ENCODE measurements at regions not wholly inside any gene's neighbourhood (a gene's known extent, or its start where the extent isn't known, plus 50 kb on each side); places are given as distances from the start of the nearest gene placed in this dataset.

GRCh38 chr10:107728807-107729206 lies 564.3 kb upstream of the SORCS1 start:
- no peak for TF ChIP-seq CTCF (IDR thresholded peaks at IDR 0.05 in 2 of 3, conservative IDR thresholded peaks at IDR 0.05 in 1 of 3; ENCODE audit: borderline replicate concordance in 1 of 3, insufficient read depth in 1 of 3, low read depth in 2 of 3, low read length in 2 of 3)
- no peak for TF ChIP-seq MAX (IDR thresholded peaks at IDR 0.05)
- no peak for TF ChIP-seq ZNF274 (IDR thresholded peaks at IDR 0.05; ENCODE audit: low read depth, low read length)
- no peak for TF ChIP-seq ATF3 (IDR thresholded peaks at IDR 0.05)
- TF ChIP-seq POLR2A (IDR thresholded peaks at IDR 0.05; ENCODE audit: borderline replicate concordance, extremely low read depth, insufficient read depth, insufficient read length): no peak
- no peak for TF ChIP-seq REST (IDR thresholded peaks at IDR 0.05; ENCODE audit: low read depth)
- no peak for TF ChIP-seq EZH2 (IDR thresholded peaks at IDR 0.05)
- TF ChIP-seq POLR2AphosphoS5 (IDR thresholded peaks at IDR 0.05; ENCODE audit: low read depth, low read length): no peak
- TF ChIP-seq YY1 (IDR thresholded peaks at IDR 0.05; ENCODE audit: extremely low read depth, insufficient replicate concordance, low read depth, low read length): no peak
- no peak for TF ChIP-seq ZFX (IDR thresholded peaks at IDR 0.05)
- TF ChIP-seq ELF1 (IDR thresholded peaks at IDR 0.05; ENCODE audit: borderline replicate concordance, low read depth): no peak
- TF ChIP-seq ZBTB33 (IDR thresholded peaks at IDR 0.05; ENCODE audit: extremely low read depth, insufficient replicate concordance, low read length): no peak

All from HCT116 (cell line).